T-cell (primary cell): ENCODE measurements at regions not wholly inside any gene's neighbourhood (a gene's known extent, or its start where the extent isn't known, plus 50 kb on each side); places are given as distances from the start of the nearest gene placed in this dataset.

Experiments
- ATAC-seq, 4 experiments: fragments of 200-7000 bp in 3 of 4; fragments of 150-1000 bp in 1 of 4; cut with Tn5 transposase; replicated peaks in 1 of 4; 1 replicate in 3 of 4; 2 replicates in 1 of 4; pipeline ENCODE4 v1.10.0; 2021; ENCODE audit warnings: moderate library complexity in 3 of 4, mild to moderate bottlenecking in 2 of 4, moderate number of reproducible peaks in 1 of 4
- CTCF ChIA-PET, 2 donors: fragments of 300-600 bp; sonication (Branson Sonifier 250); formaldehyde crosslinking; loops; one replicate each; lab custom pipeline; 2022; ENCODE audit warnings: antibody characterized with exemption in 2 of 2; lab: Charles Lee
- POLR2A ChIA-PET, 2 donors: fragments of 300-600 bp; sonication (Branson Sonifier 250); formaldehyde crosslinking; loops; one replicate each; lab custom pipeline; 2022; ENCODE audit warnings: antibody characterized with exemption in 2 of 2; lab: Charles Lee
- DNase-seq, 35 experiments: peaks; one replicate each; pipeline versions ENCODE4 v3.0.0 to v3.0.0-alpha.2; 2013 to 2023
- H3K27ac ChIP-seq: one replicate; pipeline ENCODE4 v1.5.1; 2013; ENCODE audit warnings: low read length
- H3K27me3 ChIP-seq, 2 experiments: replicated peaks in 1 of 2; 1 replicate in 1 of 2; 2 replicates in 1 of 2; pipeline versions ENCODE4 v1.6.1 to v1.7.0; 2013; ENCODE audit warnings: low read length in 1 of 2, mixed read lengths in 1 of 2; ENCODE audit not compliant: control insufficient read depth in 2 of 2, insufficient read depth in 2 of 2; ENCODE audit errors: extremely low read depth in 1 of 2
- H3K36me3 ChIP-seq, 2 donors: 1 replicate in 1 of 2; 2 replicates in 1 of 2; pipeline versions ENCODE4 v1.6.1 to v1.7.0; 2013; ENCODE audit warnings: low read length in 1 of 2; ENCODE audit not compliant: control insufficient read depth in 2 of 2, insufficient read depth in 1 of 2; ENCODE audit errors: extremely low read depth in 1 of 2
- H3K4me1 ChIP-seq, 2 experiments: 1 replicate in 1 of 2; 2 replicates in 1 of 2; pipeline versions ENCODE4 v1.6.1 to v1.7.0; 2013; ENCODE audit warnings: low read length in 2 of 2, mixed read lengths in 1 of 2; ENCODE audit not compliant: insufficient read depth in 2 of 2, control insufficient read depth in 1 of 2; ENCODE audit errors: extremely low read depth in 1 of 2
- H3K4me3 ChIP-seq, 2 donors: 1 replicate in 1 of 2; 2 replicates in 1 of 2; pipeline versions ENCODE4 v1.5.1 to v1.7.0; 2013; ENCODE audit warnings: mild to moderate bottlenecking in 2 of 2, low read length in 1 of 2, moderate library complexity in 1 of 2; ENCODE audit not compliant: control insufficient read depth in 1 of 2; ENCODE audit errors: extremely low read depth in 1 of 2
- H3K9me3 ChIP-seq: 2 replicates; pipeline ENCODE4 v1.7.0; 2013
- H3K27ac Mint-ChIP-seq, 2 donors: one replicate each; pipeline ENCODE4 v1.8.0; 2020 to 2021; ENCODE audit warnings: mild to moderate bottlenecking in 2 of 2, mixed read lengths in 2 of 2
- H3K27me3 Mint-ChIP-seq, 2 donors: one replicate each; pipeline ENCODE4 v1.8.0; 2021 to 2022; ENCODE audit warnings: mixed read lengths in 2 of 2
- H3K36me3 Mint-ChIP-seq: one replicate; pipeline ENCODE4 v1.8.0; 2021; ENCODE audit warnings: mixed read lengths
- H3K4me1 Mint-ChIP-seq, 3 donors: one replicate each; pipeline ENCODE4 v1.8.0; 2020 to 2022; ENCODE audit warnings: mixed read lengths in 3 of 3, mild to moderate bottlenecking in 1 of 3
- H3K4me3 Mint-ChIP-seq, 3 donors: one replicate each; pipeline ENCODE4 v1.8.0; 2020 to 2022; ENCODE audit warnings: mild to moderate bottlenecking in 3 of 3, mixed read lengths in 3 of 3, moderate library complexity in 3 of 3
- H3K9me3 Mint-ChIP-seq, 3 donors: one replicate each; pipeline ENCODE4 v1.8.0; 2020 to 2022; ENCODE audit warnings: mixed read lengths in 3 of 3
- WGBS: methylation state at CpG from one replicate; pipeline ENCODE4 v1.1.5; 2013; ENCODE audit warnings: missing lambda C conversion rate; ENCODE audit not compliant: insufficient coverage; 5-methylcytosine and 5-hydroxymethylcytosine counted together

GRCh38 chr10:64449603-64450002 lies 928.4 kb downstream of the REEP3 start:
- Mint-ChIP-seq H3K27me3 (no peaks in the 10 kb centered on the region), H3K4me1 (no peaks in the 10 kb centered on the region), H3K36me3 (no peaks in the 10 kb centered on the region), H3K4me3 (no peak overlapping the region), H3K9me3 (peaks cover 0 to 4% (median 0%) of the 10 kb centered on the region in 3 donors), H3K27ac (no peak overlapping the region)
- POLR2A ChIA-PET: no interaction called here
- no peaks in the 10 kb centered on the region for H3K27me3 ChIP-seq
- no peaks in the 10 kb centered on the region for H3K4me1 ChIP-seq
- H3K36me3 ChIP-seq: no peaks in the 10 kb centered on the region
- DNase-seq: no peak
- H3K27ac ChIP-seq: no peak overlapping the region
- CTCF ChIA-PET: no interaction called here
- H3K9me3 ChIP-seq: no peaks in the 10 kb centered on the region
- H3K4me3 ChIP-seq: no peak overlapping the region
- ATAC-seq: no peak

DNA sequence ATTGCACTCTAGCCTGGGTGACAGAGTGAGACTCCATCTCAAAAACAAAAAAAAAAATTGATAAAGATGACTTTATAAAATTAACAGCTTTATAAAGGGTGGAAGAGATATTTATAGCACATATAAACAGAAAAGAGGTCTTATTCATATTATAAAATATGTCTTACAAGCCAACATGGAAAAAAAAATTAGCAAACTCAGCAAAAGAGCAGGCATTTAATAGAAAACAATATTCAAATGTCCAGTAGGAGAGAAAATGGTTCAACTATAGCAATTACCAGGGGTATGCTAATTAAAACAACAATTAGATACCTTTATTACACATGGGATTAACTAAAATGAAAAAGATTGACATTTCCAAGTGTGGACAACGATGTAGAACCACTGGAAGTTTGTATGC lies 929.1 kb downstream of the REEP3 start:
- no peaks in the 10 kb centered on the region for H3K9me3 ChIP-seq
- WGBS: no CpG with 5 or more reads among the region's 1 CpG
- peaks cover 0 to 4% (median 0%) of the 10 kb centered on the region in 3 donors for H3K9me3 Mint-ChIP-seq
- H3K36me3 ChIP-seq: no peaks in the 10 kb centered on the region
- ATAC-seq (no peak), DNase-seq (no peak)
- H3K4me1 ChIP-seq: no peaks in the 10 kb centered on the region
- H3K27ac Mint-ChIP-seq: no peak overlapping the region
- H3K27me3 Mint-ChIP-seq: no peaks in the 10 kb centered on the region
- H3K27ac ChIP-seq: no peak overlapping the region
- H3K4me1 Mint-ChIP-seq: no peaks in the 10 kb centered on the region
- no peak overlapping the region for H3K4me3 ChIP-seq
- no peak overlapping the region for H3K4me3 Mint-ChIP-seq
- ChIA-PET CTCF (no interaction called here), POLR2A (interaction anchor here in 1 of 2 donors (0.6 kb wide), 1 partner anchor 983 kb away, joined by 3 read pairs; no protein-coding TSS in a partner anchor)
- H3K27me3 ChIP-seq: no peaks in the 10 kb centered on the region
- no peaks in the 10 kb centered on the region for H3K36me3 Mint-ChIP-seq

DNA sequence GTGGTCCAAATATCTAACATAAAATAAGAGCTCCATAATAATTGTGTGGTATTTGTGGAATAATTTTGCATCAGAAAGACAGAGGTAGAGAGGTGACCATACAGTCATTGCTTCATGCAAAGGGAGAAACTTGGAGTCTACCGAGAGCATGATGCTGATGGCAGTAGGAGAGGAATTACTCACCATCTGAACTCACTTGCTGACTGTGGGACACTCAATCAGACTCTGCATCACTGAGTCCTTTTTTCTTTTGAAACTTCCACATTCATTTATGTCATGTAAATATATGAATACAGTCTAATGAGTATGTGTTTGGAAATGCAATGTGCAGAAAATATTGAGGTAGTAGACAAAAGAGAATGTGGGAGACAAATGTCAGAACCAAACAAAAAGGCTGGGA lies 933.8 kb downstream of the REEP3 start:
- Mint-ChIP-seq H3K36me3 (no peaks in the 10 kb centered on the region), H3K4me1 (no peaks in the 10 kb centered on the region), H3K27me3 (no peaks in the 10 kb centered on the region), H3K9me3 (peaks cover 0 to 4% (median 0%) of the 10 kb centered on the region in 3 donors), H3K4me3 (no peak overlapping the region), H3K27ac (no peak overlapping the region)
- no peaks in the 10 kb centered on the region for H3K27me3 ChIP-seq
- ChIA-PET CTCF (interaction anchor here in 1 of 2 donors (0.8 kb wide), 1 partner anchor 10 kb away, joined by 6 read pairs; no protein-coding TSS in a partner anchor), POLR2A (no interaction called here)
- no peak overlapping the region for H3K27ac ChIP-seq
- WGBS: no CpG with 5 or more reads among the region's 1 CpG
- H3K9me3 ChIP-seq: no peaks in the 10 kb centered on the region
- DNase-seq (no peak), ATAC-seq (no peak)
- no peak overlapping the region for H3K4me3 ChIP-seq
- H3K36me3 ChIP-seq: no peaks in the 10 kb centered on the region
- no peaks in the 10 kb centered on the region for H3K4me1 ChIP-seq

GRCh38 chr10:64458306-64458705 lies 937.1 kb downstream of the REEP3 start:
- Mint-ChIP-seq H3K9me3 (peaks cover 7 to 16% (median 11%) of the 10 kb centered on the region in 3 donors), H3K4me1 (no peaks in the 10 kb centered on the region), H3K36me3 (no peaks in the 10 kb centered on the region), H3K4me3 (no peak overlapping the region), H3K27me3 (no peaks in the 10 kb centered on the region), H3K27ac (no peak overlapping the region)
- ATAC-seq (no peak), DNase-seq (no peak)
- Histone ChIP-seq H3K36me3 (no peaks in the 10 kb centered on the region), H3K27ac (no peak overlapping the region), H3K4me3 (no peak overlapping the region), H3K4me1 (no peaks in the 10 kb centered on the region), H3K9me3 (no peaks in the 10 kb centered on the region), H3K27me3 (no peaks in the 10 kb centered on the region)
- CTCF ChIA-PET: no interaction called here
- no CpG with 5 or more reads among the region's 1 CpG for WGBS
- POLR2A ChIA-PET: no interaction called here

DNA sequence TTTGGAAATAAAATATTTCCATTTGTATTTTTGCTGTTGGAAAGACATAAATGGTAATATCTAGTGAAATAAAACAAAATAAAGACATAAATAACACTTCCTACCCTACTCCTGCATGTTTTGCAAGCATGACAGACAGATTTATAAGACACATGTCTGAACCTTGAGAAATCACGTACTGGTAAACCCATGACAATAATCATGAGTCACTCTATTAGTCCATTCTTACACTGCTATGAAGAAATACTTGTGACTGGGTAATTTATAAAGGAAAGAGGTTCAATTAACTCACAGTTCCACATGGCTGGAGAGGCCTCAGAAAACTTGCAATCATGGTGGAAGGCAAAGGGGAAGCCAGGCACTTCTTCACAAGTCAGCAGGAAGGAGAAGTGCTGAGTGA lies 942.2 kb downstream of the REEP3 start:
- Mint-ChIP-seq H3K4me3 (no peak overlapping the region), H3K36me3 (no peaks in the 10 kb centered on the region), H3K27me3 (no peaks in the 10 kb centered on the region), H3K27ac (no peak overlapping the region), H3K9me3 (peaks cover 17 to 43% (median 19%) of the 10 kb centered on the region in 3 donors), H3K4me1 (no peaks in the 10 kb centered on the region)
- POLR2A ChIA-PET: no interaction called here
- WGBS: no CpG with 5 or more reads among the region's 1 CpG
- H3K4me3 ChIP-seq: no peak overlapping the region
- H3K4me1 ChIP-seq: no peaks in the 10 kb centered on the region
- H3K36me3 ChIP-seq: no peaks in the 10 kb centered on the region
- no peaks in the 10 kb centered on the region for H3K27me3 ChIP-seq
- CTCF ChIA-PET: interaction anchor here in 1 of 2 donors (0.6 kb wide), 1 partner anchor 1096 kb away, joined by 3 read pairs; no protein-coding TSS in a partner anchor
- no peak overlapping the region for H3K27ac ChIP-seq
- ATAC-seq: no peak
- no peaks in the 10 kb centered on the region for H3K9me3 ChIP-seq
- no peak for DNase-seq

DNA sequence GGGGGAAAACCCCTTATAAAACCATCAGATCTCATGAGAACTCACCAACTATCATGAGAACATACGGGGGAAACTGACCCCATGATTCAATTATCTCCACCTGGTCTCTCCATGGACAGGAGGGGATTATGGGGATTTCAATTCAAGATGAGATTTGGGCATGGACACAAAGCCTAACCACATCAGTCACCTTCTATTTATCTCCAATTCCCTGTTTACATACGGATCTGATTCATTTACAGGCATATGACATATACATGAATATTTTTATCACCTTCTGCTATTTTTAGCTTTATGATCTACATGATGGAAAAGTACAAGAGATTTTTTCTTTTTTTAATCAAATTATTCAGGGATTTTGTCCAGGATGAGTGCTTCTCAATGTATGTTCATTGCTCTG lies 944.5 kb downstream of the REEP3 start:
- no CpG with 5 or more reads among the region's 2 CpGs for WGBS
- no peaks in the 10 kb centered on the region for H3K36me3 ChIP-seq
- POLR2A ChIA-PET: no interaction called here
- Mint-ChIP-seq H3K4me3 (no peak overlapping the region), H3K36me3 (no peaks in the 10 kb centered on the region), H3K4me1 (no peaks in the 10 kb centered on the region), H3K27ac (no peak overlapping the region), H3K9me3 (peaks cover 19 to 51% (median 19%) of the 10 kb centered on the region in 3 donors), H3K27me3 (no peaks in the 10 kb centered on the region)
- no peak overlapping the region for H3K4me3 ChIP-seq
- H3K27ac ChIP-seq: no peak overlapping the region
- no peaks in the 10 kb centered on the region for H3K27me3 ChIP-seq
- DNase-seq (no peak), ATAC-seq (no peak)
- CTCF ChIA-PET: no interaction called here
- H3K4me1 ChIP-seq: no peaks in the 10 kb centered on the region
- H3K9me3 ChIP-seq: no peaks in the 10 kb centered on the region

GRCh38 chr10:64468219-64468618 lies 947.0 kb downstream of the REEP3 start:
- Histone ChIP-seq H3K27me3 (no peaks in the 10 kb centered on the region), H3K4me3 (no peak overlapping the region), H3K27ac (no peak overlapping the region), H3K36me3 (no peaks in the 10 kb centered on the region), H3K4me1 (no peaks in the 10 kb centered on the region), H3K9me3 (no peaks in the 10 kb centered on the region)
- Mint-ChIP-seq H3K4me1 (no peaks in the 10 kb centered on the region), H3K27ac (no peak overlapping the region), H3K9me3 (peaks cover 13 to 45% (median 20%) of the 10 kb centered on the region in 3 donors), H3K27me3 (no peaks in the 10 kb centered on the region), H3K36me3 (no peaks in the 10 kb centered on the region), H3K4me3 (no peak overlapping the region)
- DNase-seq (no peak), ATAC-seq (no peak)
- POLR2A ChIA-PET: no interaction called here
- CTCF ChIA-PET: no interaction called here
- 76% methylated on average over 2 of the region's 2 CpGs for WGBS
